AG09309 (cell line): ENCODE measurements at regions not wholly inside any gene's neighbourhood (a gene's known extent, or its start where the extent isn't known, plus 50 kb on each side); places are given as distances from the start of the nearest gene placed in this dataset.
"Not testable (repeated sequence)": the region's sequence is repeated elsewhere in the genome, so short reads cannot be mapped to it uniquely, and the experiment has no call there.

Experiments
- DNase-seq: peaks from one replicate; pipeline ENCODE4 v3.0.0-alpha.2; 2010; ENCODE audit warnings: low read depth
- H3K4me3 ChIP-seq: 2 replicates; pipeline ENCODE4 v1.5.1; 2011; ENCODE audit warnings: mild to moderate bottlenecking, low read depth, low read length, moderate library complexity; ENCODE audit not compliant: control insufficient read depth
- CTCF ChIP-seq: IDR thresholded peaks from 2 replicates; pipeline ENCODE4 v1.5.1; 2011; ENCODE audit warnings: mild to moderate bottlenecking, low read depth, low read length, inconsistent platforms; ENCODE audit not compliant: insufficient read depth, control insufficient read depth; ENCODE audit errors: missing control alignments

GRCh38 chrX:137749246-137749645, 183.3 kb downstream of the ZIC3 start:
- no peak overlapping the region for H3K4me3 ChIP-seq
- no peak for TF ChIP-seq CTCF

GRCh38 chrX:137771537-137771936, 205.6 kb downstream of the ZIC3 start:
- no peak for TF ChIP-seq CTCF
- no peak overlapping the region for H3K4me3 ChIP-seq
- no peak for DNase-seq

More at GRCh38 chrX:137749246-137749645, 183.3 kb downstream of the ZIC3 start:
- DNase-seq: no peak

GRCh38 chrX:137792214-137792613, 226.3 kb downstream of the ZIC3 start:
- no peak overlapping the region for H3K4me3 ChIP-seq
- DNase-seq: no peak
- no peak for TF ChIP-seq CTCF

- not testable (repeated sequence) for DNase-seq, H3K4me3 ChIP-seq
These were observed 232.0 kb downstream of the ZIC3 start for GRCh38 chrX:137797926-137798325.

- H3K4me3 ChIP-seq: no peak overlapping the region
- no peak for TF ChIP-seq CTCF
- DNase-seq: no peak
These were observed 257.3 kb downstream of the ZIC3 start for GRCh38 chrX:137823257-137823656.

GRCh38 chrX:137847376-137847775, 281.4 kb downstream of the ZIC3 start:
- DNase-seq: no peak
- no peak for TF ChIP-seq CTCF

GRCh38 chrX:137848266-137848905, 282.5 kb downstream of the ZIC3 start:
- TF ChIP-seq CTCF: no peak
- no peak overlapping the region for H3K4me3 ChIP-seq
- no peak for DNase-seq

More at GRCh38 chrX:137847376-137847775, 281.4 kb downstream of the ZIC3 start:
- no peak overlapping the region for H3K4me3 ChIP-seq
